ENCODE measurements at regions not wholly inside any gene's neighbourhood (a gene's known extent, or its start where the extent isn't known, plus 50 kb on each side); places are given as distances from the start of the nearest gene placed in this dataset.
A peak's percentile ranks its signal among the peaks of the same experiment; 100 is the strongest.
"Not testable (repeated sequence)": the region's sequence is repeated elsewhere in the genome, so short reads cannot be mapped to it uniquely, and the experiment has no call there.

- DNase-seq: no peak
These were observed 387.5 kb downstream of the USP25 start for GRCh38 chr21:16117331-16117730.

- DNase-seq: no peak
These were observed 388.2 kb downstream of the USP25 start for GRCh38 chr21:16117851-16118590.

GRCh38 chr21:16124378-16125138, 394.8 kb downstream of the USP25 start:
- peak; percentile 36 for DNase-seq

- no peak for DNase-seq
These were observed 395.5 kb downstream of the USP25 start for GRCh38 chr21:16125274-16125673.

GRCh38 chr21:16132453-16132852, 402.7 kb downstream of the USP25 start:
- DNase-seq: not testable (repeated sequence)

GRCh38 chr21:16133248-16133647, 403.5 kb downstream of the USP25 start:
- no peak for DNase-seq

GRCh38 chr21:16134134-16134533, 404.4 kb downstream of the USP25 start:
- DNase-seq: no peak

- DNase-seq: no peak
These were observed 407.3 kb downstream of the USP25 start for GRCh38 chr21:16137106-16137505.

GRCh38 chr21:16145052-16145451, 415.3 kb downstream of the USP25 start:
- no peak for DNase-seq

GRCh38 chr21:16145479-16145878, 415.7 kb downstream of the USP25 start:
- no peak for DNase-seq

- DNase-seq: no peak
These were observed 424.5 kb downstream of the USP25 start for GRCh38 chr21:16154321-16154720.

- no peak for DNase-seq
These were observed 425.3 kb downstream of the USP25 start for GRCh38 chr21:16154951-16155635.

- DNase-seq: no peak
These were observed 427.2 kb downstream of the USP25 start for GRCh38 chr21:16156841-16157489.

GRCh38 chr21:16159213-16159970, 429.6 kb downstream of the USP25 start:
- DNase-seq: no peak

- no peak for DNase-seq
These were observed 430.2 kb downstream of the USP25 start for GRCh38 chr21:16159971-16160350.

- no peak for DNase-seq
These were observed 433.2 kb downstream of the USP25 start for GRCh38 chr21:16162953-16163352.

GRCh38 chr21:16169102-16169511, 439.3 kb downstream of the USP25 start:
- no peak for DNase-seq

GRCh38 chr21:16169779-16170178, 440.0 kb downstream of the USP25 start:
- no peak for DNase-seq

- no peak for DNase-seq
These were observed 446.8 kb downstream of the USP25 start for GRCh38 chr21:16176570-16176969.

GRCh38 chr21:16177532-16177931, 447.8 kb downstream of the USP25 start:
- no peak for DNase-seq

GRCh38 chr21:16179773-16180172, 450.0 kb downstream of the USP25 start:
- no peak for DNase-seq

- DNase-seq: no peak
These were observed 450.8 kb downstream of the USP25 start for GRCh38 chr21:16180614-16181013.

Data from left kidney (tissue), 1 donor.